PFSK-1 (cell line): ENCODE measurements at regions not wholly inside any gene's neighbourhood (a gene's known extent, or its start where the extent isn't known, plus 50 kb on each side); places are given as distances from the start of the nearest gene placed in this dataset.

Experiments used
- FOXP2 ChIP-seq: optimal IDR thresholded peaks from 2 replicates; pipeline ENCODE3; 2011; ENCODE audit warnings: borderline replicate concordance, control low read depth, inconsistent platforms; ENCODE audit not compliant: insufficient read depth; ENCODE audit errors: extremely low read length, extremely low read depth
- POLR2AphosphoS5 ChIP-seq: IDR thresholded peaks from 2 replicates; pipeline ENCODE4 v1.6.1; 2012; ENCODE audit warnings: low read depth, mild to moderate bottlenecking, control low read depth, low read length, moderate library complexity
- REST ChIP-seq, 2 experiments: IDR thresholded peaks; 2 replicates each; pipeline versions ENCODE4 v1.6.1 to v1.8.0; 2011 to 2012; ENCODE audit warnings: low read depth in 2 of 2, low read length in 2 of 2, control low read depth in 1 of 2, inconsistent platforms in 1 of 2, mild to moderate bottlenecking in 1 of 2, moderate library complexity in 1 of 2; ENCODE audit not compliant: insufficient read depth in 1 of 2
- SIN3A ChIP-seq: IDR thresholded peaks from 2 replicates; pipeline ENCODE4 v1.6.1; 2012; ENCODE audit warnings: mild to moderate bottlenecking, low read length, moderate library complexity, borderline replicate concordance; ENCODE audit not compliant: insufficient read depth
- TAF1 ChIP-seq: IDR thresholded peaks from 2 replicates; pipeline ENCODE4 v1.6.1; 2012; ENCODE audit warnings: low read length, control low read depth, borderline replicate concordance; ENCODE audit not compliant: insufficient read depth

- TF ChIP-seq FOXP2 (no peak), POLR2AphosphoS5 (no peak), TAF1 (no peak), REST (IDR thresholded peaks at IDR 0.05; ENCODE audit: insufficient read depth in 1 of 2, low read depth in 2 of 2, low read length in 2 of 2) (no peak), SIN3A (no peak)
These were observed 269.7 kb upstream of the FAR2 start for GRCh38 chr12:28879379-28879778.

- TF ChIP-seq FOXP2: no peak
- no peak for TF ChIP-seq POLR2AphosphoS5
- no peak for TF ChIP-seq SIN3A
- no peak for TF ChIP-seq TAF1
- TF ChIP-seq REST (IDR thresholded peaks at IDR 0.05; ENCODE audit: insufficient read depth in 1 of 2, low read depth in 2 of 2, low read length in 2 of 2): no peak
These were observed 266.6 kb upstream of the FAR2 start for GRCh38 chr12:28882444-28882843.

- TF ChIP-seq SIN3A (no peak), FOXP2 (no peak), POLR2AphosphoS5 (no peak), TAF1 (no peak), REST (IDR thresholded peaks at IDR 0.05; ENCODE audit: insufficient read depth in 1 of 2, low read depth in 2 of 2, low read length in 2 of 2) (no peak)
These were observed 265.6 kb upstream of the FAR2 start for GRCh38 chr12:28883406-28883997.

- no peak for TF ChIP-seq POLR2AphosphoS5
- TF ChIP-seq REST (IDR thresholded peaks at IDR 0.05; ENCODE audit: insufficient read depth in 1 of 2, low read depth in 2 of 2, low read length in 2 of 2): no peak
- no peak for TF ChIP-seq FOXP2
- no peak for TF ChIP-seq SIN3A
These were observed 264.0 kb upstream of the FAR2 start for GRCh38 chr12:28884904-28885679.
